GM12878 (cell line): ENCODE measurements at regions not wholly inside any gene's neighbourhood (a gene's known extent, or its start where the extent isn't known, plus 50 kb on each side); places are given as distances from the start of the nearest gene placed in this dataset.

Source experiments
- ATAC-seq: fragments of 200-7000 bp; cut with Tn5 transposase; 3 replicates; pipeline ENCODE4 v1.9.1; 2020; ENCODE audit warnings: mild to moderate bottlenecking, moderate library complexity
- BruUV-seq: library from RNA; stranded (reverse); fragments of 400-500 nt; replicated peaks from 2 replicates; lab custom pipeline; 2021; lab: Mats Ljungman, UMichigan
- CTCF ChIA-PET: fragments of 300-600 bp; sonication (Branson Sonifier 250); formaldehyde crosslinking; extraction: SDS; loops from one replicate; lab custom pipeline; 2021; ENCODE audit warnings: inconsistent platforms; lab: Yijun Ruan, JAX
- POLR2A ChIA-PET: fragments of 350-600 bp; formaldehyde crosslinking; extraction: SDS; loops from one replicate; lab custom pipeline; 2021; ENCODE audit warnings: inconsistent platforms; lab: Charles Lee
- RAD21 ChIA-PET: fragments of 300-600 bp; sonication (Branson Sonifier 250); formaldehyde crosslinking; loops from one replicate; lab custom pipeline; 2023; ENCODE audit warnings: antibody characterized with exemption; ENCODE audit not compliant: unreplicated experiment; lab: Charles Lee
- SMC1A ChIA-PET: fragments of 300-600 bp; sonication (Branson Sonifier 250); formaldehyde crosslinking; loops from one replicate; lab custom pipeline; 2023; ENCODE audit not compliant: unreplicated experiment, uncharacterized antibody; lab: Charles Lee
- DNase-seq: peaks from one replicate; pipeline ENCODE4 v3.0.0-alpha.2; 2011; ENCODE audit warnings: low read depth, low spot score
- FAIRE-seq: peaks from 3 replicates; lab custom pipeline; 2011; peaks lifted over from hg19 to GRCh38; lab: Jason Lieb, UNC
- H2AFZ ChIP-seq: 2 replicates; pipeline ENCODE4 v1.6.0; 2011; ENCODE audit warnings: low read depth, low read length, control low read depth; ENCODE audit not compliant: control insufficient read depth
- H3K27ac ChIP-seq: 2 replicates; pipeline ENCODE4 v1.5.1; 2011; ENCODE audit warnings: control low read depth; ENCODE audit not compliant: control insufficient read depth, insufficient read depth
- H3K27me3 ChIP-seq, 2 experiments: replicated peaks in 1 of 2; 2 replicates each; pipeline versions ENCODE4 v1.6.0 to v1.6.1; 2011; ENCODE audit warnings: low read length in 1 of 2; ENCODE audit not compliant: control insufficient read depth in 2 of 2, insufficient read depth in 2 of 2
- H3K36me3 ChIP-seq, 2 experiments: 2 replicates each; pipeline ENCODE4 v1.5.1; 2011; ENCODE audit warnings: low read length in 1 of 2; ENCODE audit not compliant: control insufficient read depth in 2 of 2, insufficient read depth in 2 of 2
- H3K4me1 ChIP-seq: 2 replicates; pipeline ENCODE4 v1.6.1; 2011; ENCODE audit warnings: mild to moderate bottlenecking, low read length, moderate library complexity, mixed read lengths; ENCODE audit not compliant: control insufficient read depth, insufficient read depth
- H3K4me2 ChIP-seq: 2 replicates; pipeline ENCODE4 v1.6.0; 2011; ENCODE audit warnings: control low read depth; ENCODE audit not compliant: control insufficient read depth, insufficient read depth
- H3K4me3 ChIP-seq: fragments of 200-600 bp; sonication (generic); 2 replicates; pipeline ENCODE4 v1.5.1; 2016
- H3K79me2 ChIP-seq: 2 replicates; pipeline ENCODE4 v1.6.0; 2011; ENCODE audit warnings: low read length; ENCODE audit not compliant: control insufficient read depth, insufficient read depth
- H3K9ac ChIP-seq: 2 replicates; pipeline ENCODE4 v1.8.0; 2011; ENCODE audit warnings: low read length, control low read depth, mixed read lengths; ENCODE audit not compliant: control insufficient read depth, insufficient read depth
- H3K9me3 ChIP-seq: replicated peaks from 3 replicates; pipeline ENCODE4 v1.5.1; 2011; ENCODE audit warnings: mild to moderate bottlenecking, low read length; ENCODE audit not compliant: control insufficient read depth, insufficient read depth
- H4K20me1 ChIP-seq: 2 replicates; pipeline ENCODE4 v1.6.0; 2011; ENCODE audit not compliant: control insufficient read depth, insufficient read depth
- GATAD2B ChIP-seq: fragments of 450-650 bp; conservative IDR thresholded peaks from 2 replicates; pipeline ENCODE4 v1.6.1; 2017; ENCODE audit warnings: low read depth, mild to moderate bottlenecking, moderate library complexity
- HDGF ChIP-seq: fragments of 450-650 bp; IDR thresholded peaks from 2 replicates; pipeline ENCODE4 v1.6.1; 2016; ENCODE audit warnings: antibody characterized with exemption
- MTA3 ChIP-seq: IDR thresholded peaks from 2 replicates; pipeline ENCODE4 v1.6.1; 2012; ENCODE audit warnings: low read length, inconsistent platforms, borderline replicate concordance
- NR2C2 ChIP-seq: IDR thresholded peaks from 2 replicates; pipeline ENCODE4 v1.6.1; 2011; ENCODE audit warnings: borderline replicate concordance, low read depth; ENCODE audit not compliant: control insufficient read depth, insufficient read length
- SMAD5 ChIP-seq: IDR thresholded peaks from 2 replicates; pipeline ENCODE4 v1.6.1; 2016; ENCODE audit warnings: antibody characterized with exemption, low read depth
- TCF3 ChIP-seq: IDR thresholded peaks from 2 replicates; pipeline ENCODE4 v1.6.1; 2012; ENCODE audit warnings: low read depth, mild to moderate bottlenecking, low read length, borderline replicate concordance; ENCODE audit not compliant: insufficient read depth
- TCF7 ChIP-seq: IDR thresholded peaks from 2 replicates; pipeline ENCODE4 v1.6.1; 2014; ENCODE audit warnings: antibody characterized with exemption, borderline replicate concordance
- YBX1 ChIP-seq: fragments of 450-650 bp; IDR thresholded peaks from 2 replicates; pipeline ENCODE4 v1.6.1; 2016; ENCODE audit warnings: antibody characterized with exemption
- YY1 ChIP-seq: IDR thresholded peaks from 2 replicates; pipeline ENCODE4 v1.6.1; 2011; ENCODE audit warnings: low read depth, mild to moderate bottlenecking, low read length
- WGBS: methylation state at CpG from one replicate; pipeline ENCODE4 v1.1.6; 2016; ENCODE audit warnings: low lambda C conversion rate; ENCODE audit not compliant: insufficient replicate concordance, insufficient coverage; ENCODE audit errors: missing lambda C conversion rate; 5-methylcytosine and 5-hydroxymethylcytosine counted together
- in situ Hi-C: fragments of 300-500 bp; cut with MboI; formaldehyde crosslinking; loops from 9 replicates; pipeline ENCODE4 v1.14.3; 2018; ENCODE audit warnings: mixed read lengths
- intact Hi-C: fragments of 100-400 bp; cut with micrococcal nuclease; formaldehyde crosslinking; loops from one replicate; pipeline ENCODE4 v1.14.2; 2022; ENCODE audit not compliant: unreplicated experiment
- TF ChIP-seq, protein P1 (sequence below): IDR thresholded peaks from 2 replicates; pipeline ENCODE4 v1.6.1; 2012; ENCODE audit warnings: mild to moderate bottlenecking, low read depth, low read length
- TF ChIP-seq, protein P2 (sequence below): IDR thresholded peaks from 2 replicates; pipeline ENCODE4 v1.6.1; 2011; ENCODE audit warnings: borderline replicate concordance, low read depth, mild to moderate bottlenecking, moderate library complexity, low read length; ENCODE audit not compliant: insufficient read depth, poor library complexity, severe bottlenecking

DNA sequence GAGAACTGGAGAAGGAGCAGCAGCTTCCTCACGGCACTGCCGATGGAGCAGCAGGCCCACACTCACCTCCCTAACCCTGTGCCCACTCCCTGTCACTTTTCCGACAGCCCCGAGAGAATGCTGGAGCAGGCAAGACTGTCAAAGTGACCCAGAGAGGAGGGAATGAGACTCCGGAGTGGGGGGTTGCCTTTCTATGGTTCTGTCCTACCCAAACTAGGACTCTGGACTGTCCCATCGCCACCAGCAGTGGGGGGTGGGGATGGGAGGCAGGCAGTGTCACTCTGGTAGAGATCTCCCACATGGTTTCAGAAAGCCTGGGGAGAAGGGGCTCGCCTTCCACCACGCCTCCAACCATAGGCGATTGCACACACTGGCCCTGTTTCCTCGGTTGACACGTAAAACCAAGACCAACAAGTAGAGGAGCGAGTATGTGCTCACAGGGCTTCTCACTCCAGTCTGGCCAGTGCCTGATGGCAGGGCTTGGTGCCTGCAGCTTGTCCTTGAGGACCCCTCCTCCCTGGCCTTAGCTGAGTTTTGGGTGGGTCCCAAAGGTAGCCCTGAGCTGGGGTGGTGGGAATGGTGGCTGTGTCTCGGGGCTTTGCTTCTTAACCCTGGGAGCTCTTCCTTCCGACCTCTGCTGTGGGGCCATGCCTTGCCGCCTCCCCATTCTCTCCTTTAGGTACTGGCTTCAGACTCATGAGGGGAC lies 148.5 kb downstream of the PTPN20 start:
- ChIA-PET SMC1A (no interaction called here), RAD21 (no interaction called here), POLR2A (no interaction called here), CTCF (interaction anchor here (1.1 to 1.4 kb wide), 2 partner anchors 12 to 252 kb away, joined by 5 to 6 read pairs; no protein-coding TSS in a partner anchor)
- intact Hi-C loops = loop anchor here (10.0 kb wide), 1 partner anchor 55 kb away; no protein-coding TSS in a partner anchor
- Histone ChIP-seq H3K36me3 (no peaks in the 10 kb centered on the region), H2AFZ (no peak overlapping the region), H3K4me2 (no peak overlapping the region), H3K4me3 (no peak overlapping the region), H3K4me1 (no peaks in the 10 kb centered on the region), H4K20me1 (no peaks in the 10 kb centered on the region), H3K79me2 (no peaks in the 10 kb centered on the region), H3K27ac (no peak overlapping the region), H3K27me3 (peaks cover 4 to 9% of the 10 kb centered on the region in 2 experiments; a peak in 3 of 4 replicates), H3K9me3 (no peaks in the 10 kb centered on the region), H3K9ac (no peak overlapping the region)
- no TSS peak for BruUV-seq
- WGBS = 16% methylated on average over 15 of the region's 15 CpGs
- DNase-seq = no peak
- no peak for FAIRE-seq
- ATAC-seq = no peak
- in situ Hi-C loops = no loop called here
- no peak for TF ChIP-seq TCF3
- TF ChIP-seq, protein P1, sequence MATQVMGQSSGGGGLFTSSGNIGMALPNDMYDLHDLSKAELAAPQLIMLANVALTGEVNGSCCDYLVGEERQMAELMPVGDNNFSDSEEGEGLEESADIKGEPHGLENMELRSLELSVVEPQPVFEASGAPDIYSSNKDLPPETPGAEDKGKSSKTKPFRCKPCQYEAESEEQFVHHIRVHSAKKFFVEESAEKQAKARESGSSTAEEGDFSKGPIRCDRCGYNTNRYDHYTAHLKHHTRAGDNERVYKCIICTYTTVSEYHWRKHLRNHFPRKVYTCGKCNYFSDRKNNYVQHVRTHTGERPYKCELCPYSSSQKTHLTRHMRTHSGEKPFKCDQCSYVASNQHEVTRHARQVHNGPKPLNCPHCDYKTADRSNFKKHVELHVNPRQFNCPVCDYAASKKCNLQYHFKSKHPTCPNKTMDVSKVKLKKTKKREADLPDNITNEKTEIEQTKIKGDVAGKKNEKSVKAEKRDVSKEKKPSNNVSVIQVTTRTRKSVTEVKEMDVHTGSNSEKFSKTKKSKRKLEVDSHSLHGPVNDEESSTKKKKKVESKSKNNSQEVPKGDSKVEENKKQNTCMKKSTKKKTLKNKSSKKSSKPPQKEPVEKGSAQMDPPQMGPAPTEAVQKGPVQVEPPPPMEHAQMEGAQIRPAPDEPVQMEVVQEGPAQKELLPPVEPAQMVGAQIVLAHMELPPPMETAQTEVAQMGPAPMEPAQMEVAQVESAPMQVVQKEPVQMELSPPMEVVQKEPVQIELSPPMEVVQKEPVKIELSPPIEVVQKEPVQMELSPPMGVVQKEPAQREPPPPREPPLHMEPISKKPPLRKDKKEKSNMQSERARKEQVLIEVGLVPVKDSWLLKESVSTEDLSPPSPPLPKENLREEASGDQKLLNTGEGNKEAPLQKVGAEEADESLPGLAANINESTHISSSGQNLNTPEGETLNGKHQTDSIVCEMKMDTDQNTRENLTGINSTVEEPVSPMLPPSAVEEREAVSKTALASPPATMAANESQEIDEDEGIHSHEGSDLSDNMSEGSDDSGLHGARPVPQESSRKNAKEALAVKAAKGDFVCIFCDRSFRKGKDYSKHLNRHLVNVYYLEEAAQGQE = no peak
- TF ChIP-seq HDGF = no peak
- no peak for TF ChIP-seq MTA3
- no peak for TF ChIP-seq YBX1
- TF ChIP-seq, protein P2, sequence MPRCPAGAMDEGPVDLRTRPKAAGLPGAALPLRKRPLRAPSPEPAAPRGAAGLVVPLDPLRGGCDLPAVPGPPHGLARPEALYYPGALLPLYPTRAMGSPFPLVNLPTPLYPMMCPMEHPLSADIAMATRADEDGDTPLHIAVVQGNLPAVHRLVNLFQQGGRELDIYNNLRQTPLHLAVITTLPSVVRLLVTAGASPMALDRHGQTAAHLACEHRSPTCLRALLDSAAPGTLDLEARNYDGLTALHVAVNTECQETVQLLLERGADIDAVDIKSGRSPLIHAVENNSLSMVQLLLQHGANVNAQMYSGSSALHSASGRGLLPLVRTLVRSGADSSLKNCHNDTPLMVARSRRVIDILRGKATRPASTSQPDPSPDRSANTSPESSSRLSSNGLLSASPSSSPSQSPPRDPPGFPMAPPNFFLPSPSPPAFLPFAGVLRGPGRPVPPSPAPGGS = no peak
- TF ChIP-seq SMAD5 = no peak
- no peak for TF ChIP-seq GATAD2B
- no peak for TF ChIP-seq YY1
- no peak for TF ChIP-seq TCF7
- no peak for TF ChIP-seq NR2C2
- TF ChIP-seq, all 136 proteins: peak for 0
